GM21360 (cell line): ENCODE measurements at regions not wholly inside any gene's neighbourhood (a gene's known extent, or its start where the extent isn't known, plus 50 kb on each side); places are given as distances from the start of the nearest gene placed in this dataset.

ENCODE experiments used
- ATAC-seq: cut with Tn5 transposase; IDR thresholded peaks from one replicate; pipeline ENCODE4 v1.9.1; 2021; ENCODE audit warnings: mild to moderate bottlenecking, moderate library complexity; ENCODE audit not compliant: unreplicated experiment

DNA sequence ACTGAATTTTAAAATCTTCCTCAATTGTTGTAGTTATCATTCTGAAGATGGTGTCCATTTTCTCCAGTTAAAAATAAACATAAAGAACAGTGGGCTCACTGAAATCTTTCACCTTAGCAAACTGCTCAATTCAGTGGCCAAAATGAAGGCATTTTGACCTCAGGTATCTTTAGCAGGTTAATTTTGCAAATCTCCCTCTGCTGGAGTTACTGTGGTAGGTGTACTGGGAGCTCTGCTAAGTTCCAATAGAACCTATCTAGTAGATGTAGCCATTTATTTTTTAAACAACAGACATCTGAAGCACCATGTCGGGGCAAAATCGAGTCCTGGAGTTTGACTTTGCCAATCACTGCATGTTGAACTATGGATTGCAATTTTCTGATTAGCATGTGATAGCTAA lies 177.1 kb downstream of the IRS1 start:
- no peak for ATAC-seq

DNA sequence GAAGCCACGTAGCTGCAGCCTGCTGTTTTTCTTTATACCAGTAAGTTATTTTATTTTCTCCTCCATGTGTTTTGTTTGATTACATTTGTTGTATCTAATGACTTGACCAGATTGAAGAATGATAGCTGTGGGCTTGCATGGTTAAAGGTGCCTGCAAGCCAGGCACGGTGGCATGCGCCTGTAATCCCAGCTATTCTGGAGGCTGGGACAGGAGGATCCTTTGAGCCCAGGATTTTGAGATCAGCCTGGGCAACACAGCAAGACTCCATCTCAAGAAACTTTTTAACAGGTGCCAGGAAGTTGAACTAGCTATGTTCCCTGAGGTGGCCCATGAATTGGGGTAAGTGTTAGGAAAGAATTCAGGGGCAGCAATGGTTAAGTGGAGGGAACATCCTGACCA lies 179.4 kb downstream of the IRS1 start:
- no peak for ATAC-seq

DNA sequence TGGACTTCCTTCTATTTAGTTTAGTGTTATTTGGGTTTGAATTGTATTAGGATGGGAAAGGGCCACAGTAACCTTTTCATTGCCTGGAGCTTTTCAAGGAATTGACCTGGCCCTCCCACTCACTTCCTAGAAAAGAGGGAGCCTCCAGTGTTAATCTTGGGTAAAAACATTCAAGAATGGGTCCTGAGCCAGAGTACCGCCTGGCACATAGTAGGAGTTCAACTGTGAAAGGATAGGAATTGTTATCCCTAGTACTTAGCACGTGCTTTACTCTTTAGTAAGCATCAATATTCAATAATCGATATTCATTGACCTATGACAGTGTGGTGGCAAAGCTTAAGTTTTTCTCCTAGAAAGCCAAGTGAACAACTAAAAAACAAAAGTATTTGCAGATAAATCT lies 179.9 kb downstream of the IRS1 start:
- no peak for ATAC-seq

DNA sequence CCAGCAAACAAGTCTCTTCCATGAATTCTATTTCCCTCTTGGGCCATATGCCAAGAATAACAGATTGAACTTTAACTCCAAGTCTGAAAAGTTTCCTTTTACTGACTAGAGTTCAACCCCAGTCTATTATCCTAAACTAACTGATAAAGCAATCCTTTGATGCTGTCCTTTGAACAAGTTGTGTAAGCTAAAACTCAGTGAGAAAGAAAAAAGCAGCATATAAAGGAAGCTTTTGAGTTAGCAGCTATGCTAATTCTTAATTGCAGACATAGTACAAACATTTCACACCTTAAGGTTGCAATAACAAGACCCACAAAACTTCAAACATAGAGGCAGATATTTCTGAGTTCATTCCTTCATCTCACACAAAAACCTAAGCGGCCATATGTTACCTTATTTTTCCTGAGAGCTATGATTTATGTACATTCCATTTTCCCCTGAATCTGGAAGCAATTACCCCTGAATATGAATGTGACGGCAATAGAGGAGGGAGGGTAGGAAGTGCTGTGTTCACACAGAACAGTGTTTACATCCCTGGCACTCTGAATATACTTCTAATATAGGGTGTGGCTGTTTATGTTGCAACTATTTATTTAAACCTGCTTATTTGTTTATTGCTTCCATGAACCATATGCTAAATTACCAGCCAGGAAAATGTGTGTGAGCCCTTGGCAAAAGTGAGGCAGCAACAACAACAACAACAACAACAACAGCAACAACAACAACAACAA lies 180.6 kb downstream of the IRS1 start:
- no peak for ATAC-seq

DNA sequence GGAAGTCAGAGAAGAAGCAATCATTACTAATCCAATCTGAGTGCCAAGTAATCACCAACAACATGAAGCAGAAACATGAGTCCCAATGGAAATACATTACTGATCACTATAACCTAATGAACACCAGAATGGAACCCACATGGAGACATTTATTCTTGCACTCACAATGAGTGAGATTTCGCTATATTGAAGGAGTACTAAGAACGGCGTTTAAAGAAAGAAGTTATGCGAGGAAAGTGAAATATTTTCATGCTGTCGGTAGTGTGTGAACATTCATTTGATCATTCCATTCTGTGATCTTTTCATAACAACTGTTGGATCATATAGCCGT lies 181.1 kb downstream of the IRS1 start:
- ATAC-seq, result no peak

DNA sequence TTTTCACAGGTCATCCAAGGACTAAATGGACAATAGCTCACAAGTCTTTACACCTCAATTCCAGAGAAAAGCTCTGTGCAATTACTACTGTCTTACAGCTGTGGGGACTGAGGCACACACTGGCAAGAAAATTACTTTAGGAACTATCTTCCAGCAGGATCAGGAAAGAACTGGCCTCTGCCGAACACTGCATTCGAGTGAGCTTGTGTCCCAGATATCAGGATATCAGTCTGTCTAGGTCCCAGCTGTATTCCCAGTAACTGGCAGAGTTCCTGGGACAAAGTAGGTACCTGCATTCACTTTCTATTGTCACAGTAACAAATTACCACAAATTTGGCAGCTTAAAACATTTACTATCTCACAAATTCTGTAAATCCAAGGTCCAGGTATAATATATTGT lies 183.7 kb downstream of the IRS1 start:
- ATAC-seq, result no peak

DNA sequence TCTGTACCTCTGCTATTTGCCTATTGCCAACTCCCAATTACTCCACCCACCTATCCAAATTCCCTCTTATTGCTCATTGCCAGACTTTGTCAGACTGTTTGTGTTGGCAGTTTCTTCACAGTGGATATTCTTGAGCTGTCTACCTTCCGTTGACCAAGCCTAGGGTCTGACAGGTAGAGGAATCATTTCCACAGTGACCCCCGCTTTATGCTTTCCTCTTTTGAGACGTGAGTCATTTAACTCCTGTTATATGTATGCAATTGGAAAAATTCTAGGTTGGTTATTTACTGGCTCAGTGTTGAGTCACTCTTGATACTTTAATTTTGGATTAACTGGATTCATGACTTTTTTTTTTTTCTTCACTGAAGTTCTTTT lies 187.7 kb downstream of the IRS1 start:
- ATAC-seq, result no peak

DNA sequence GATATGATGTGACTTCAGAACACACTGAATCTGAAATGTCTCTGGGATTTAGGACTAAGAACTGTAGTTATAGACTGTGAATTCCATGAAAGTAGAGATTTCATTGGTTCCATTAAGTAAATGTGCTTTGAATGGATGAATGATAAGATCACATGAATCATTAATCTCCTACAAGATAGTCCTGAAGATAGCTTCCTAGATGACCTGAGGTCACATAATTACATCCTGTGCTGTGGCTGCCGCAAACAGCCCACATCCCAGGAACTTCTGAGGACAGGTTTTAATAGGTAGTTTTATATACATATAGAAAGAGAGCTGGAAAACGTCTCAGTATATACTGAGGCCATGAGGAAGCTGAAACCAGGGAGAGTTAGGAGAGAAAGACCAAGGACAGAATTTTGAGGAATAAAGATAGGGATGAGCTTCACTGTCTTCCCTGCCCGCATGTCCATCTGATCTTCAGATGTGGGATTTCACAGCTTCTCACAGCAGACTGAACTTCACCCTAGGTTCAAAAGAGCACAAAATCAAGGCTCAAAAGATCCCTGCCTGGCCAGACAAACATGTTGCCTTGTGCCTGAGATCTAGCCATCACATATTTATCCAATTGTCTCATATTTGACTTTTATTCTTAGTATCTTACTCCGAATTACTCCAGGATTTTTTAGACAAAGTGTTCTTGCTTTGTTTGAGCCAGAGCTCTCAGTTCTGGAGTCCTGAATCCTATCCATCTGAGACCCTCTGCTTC lies 188.2 kb downstream of the IRS1 start:
- ATAC-seq, result no peak

DNA sequence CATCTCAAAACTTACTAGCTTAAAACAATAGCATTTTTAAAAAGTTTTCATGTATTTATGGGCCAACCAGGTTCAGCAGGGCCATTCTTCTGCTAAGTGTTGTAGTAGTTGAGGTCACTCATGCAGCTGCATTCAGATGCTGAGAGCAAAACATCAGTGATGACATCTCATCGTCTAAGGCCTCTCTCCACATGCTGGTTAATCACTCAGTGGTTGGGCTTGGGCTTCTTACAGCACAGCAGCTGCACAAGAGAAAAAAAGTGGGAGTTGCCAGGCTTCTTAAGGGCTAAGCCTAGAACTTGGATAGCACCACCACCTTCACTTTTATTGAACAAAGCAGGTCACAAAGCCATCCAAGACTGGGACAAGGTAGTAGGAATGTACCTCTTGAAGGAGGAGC lies 190.3 kb downstream of the IRS1 start:
- no peak for ATAC-seq

DNA sequence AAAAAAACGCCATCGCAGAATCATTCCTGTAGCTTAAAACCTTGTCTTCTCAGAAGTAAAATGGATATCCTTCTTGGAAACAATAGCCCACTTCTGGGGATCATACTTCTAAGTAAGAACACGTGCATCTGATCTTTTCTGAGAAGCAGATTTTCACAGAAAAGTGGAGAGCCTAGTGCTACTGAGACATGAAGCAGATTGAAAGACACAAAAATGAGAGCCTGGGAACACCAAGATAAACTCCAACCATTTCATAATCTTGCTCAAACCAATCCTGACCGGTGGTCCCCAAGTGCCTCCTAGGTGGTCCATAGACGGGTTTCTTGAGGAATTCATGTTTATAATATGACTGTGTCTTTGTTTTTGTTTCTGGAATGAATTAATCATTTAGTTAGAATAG lies 191.2 kb downstream of the IRS1 start:
- no peak for ATAC-seq

DNA sequence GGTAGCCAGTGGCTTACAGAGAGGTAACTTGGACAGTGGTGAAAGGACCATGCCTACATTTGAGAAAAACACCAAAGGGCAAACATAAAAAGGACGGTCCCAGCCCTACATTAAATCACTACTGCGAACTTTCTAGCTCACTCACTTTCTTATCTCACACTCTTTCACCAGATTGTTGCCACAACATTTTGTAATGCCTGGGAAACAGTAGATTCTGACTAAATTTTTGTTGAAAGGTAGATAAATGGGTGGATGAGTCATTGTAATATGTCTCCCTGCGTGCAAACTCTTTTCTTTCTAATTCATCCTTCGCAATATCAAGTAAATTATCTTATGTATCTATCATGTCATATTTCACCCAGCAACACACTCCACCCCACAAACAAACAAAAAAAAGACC lies 192.2 kb downstream of the IRS1 start:
- no peak for ATAC-seq

DNA sequence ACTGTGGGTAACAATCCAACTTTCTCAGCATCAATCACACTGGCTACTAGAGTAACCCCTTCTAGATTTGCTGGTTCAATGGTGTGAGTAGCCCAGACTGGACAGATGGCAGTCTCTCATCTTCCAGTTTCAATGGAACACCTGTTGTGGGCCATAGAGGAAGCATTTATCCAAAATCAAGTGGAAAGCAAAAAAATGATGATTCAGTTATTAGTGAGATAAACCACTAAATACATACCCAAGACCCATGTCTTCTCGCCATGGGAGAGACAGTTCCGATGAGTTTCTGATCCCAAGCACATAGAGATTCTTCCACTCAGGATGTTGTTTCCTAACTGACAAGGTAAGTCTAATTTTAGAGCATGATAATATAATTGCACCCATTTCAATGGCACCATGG lies 194.0 kb downstream of the IRS1 start:
- ATAC-seq, result no peak

DNA sequence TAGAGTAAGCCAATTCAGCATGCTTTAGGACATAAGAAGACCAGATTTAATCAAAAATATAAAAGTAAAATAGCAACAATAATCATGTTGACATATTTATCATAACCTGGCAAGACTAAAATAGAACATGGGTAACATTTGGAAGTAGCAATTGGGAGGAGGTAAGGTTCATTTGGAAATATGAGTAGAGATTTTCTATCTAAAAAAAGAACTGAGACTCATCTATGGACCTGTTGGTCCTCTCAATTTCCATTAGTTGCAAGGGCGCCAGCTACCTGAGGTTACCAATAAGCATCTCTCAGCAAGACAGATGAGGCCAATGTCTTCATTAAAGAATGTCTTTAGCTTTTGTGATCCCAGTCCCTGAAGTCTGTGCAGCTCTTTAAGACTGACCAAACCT lies 196.0 kb downstream of the IRS1 start:
- ATAC-seq, result no peak

DNA sequence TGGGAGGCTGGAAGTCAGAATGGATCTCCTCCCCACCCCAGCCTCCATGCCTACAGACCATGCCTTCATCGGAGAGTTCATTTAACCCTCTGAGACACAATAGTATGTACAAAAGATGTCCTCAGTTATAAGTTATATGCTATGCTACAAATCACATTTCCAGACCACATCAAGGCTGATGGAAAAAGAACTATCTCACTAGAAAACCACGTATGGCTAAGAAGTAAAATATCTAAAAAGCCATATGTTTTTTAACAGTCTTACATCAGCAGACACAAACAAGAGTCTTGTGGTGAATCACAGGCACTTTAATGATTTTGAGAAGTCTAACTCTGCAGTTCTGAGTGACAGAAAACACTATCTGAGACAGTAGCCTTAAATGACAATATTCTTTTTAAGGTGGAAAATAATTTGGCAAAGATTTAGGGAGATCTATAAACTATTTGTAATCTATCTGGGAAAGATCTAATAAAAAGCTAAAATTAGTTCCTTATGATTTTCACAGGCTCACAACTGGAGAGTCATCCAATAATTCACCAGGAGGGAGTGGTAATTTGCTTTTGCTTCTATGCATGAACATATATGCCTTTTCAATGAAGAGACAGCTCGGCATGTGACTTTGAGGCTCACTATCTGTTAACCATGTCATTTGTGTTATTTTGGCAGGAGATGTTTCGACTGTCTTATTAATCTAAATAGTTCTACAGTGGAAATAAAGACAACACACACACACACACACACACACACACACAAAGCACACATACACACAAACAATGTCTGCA lies 197.5 kb downstream of the IRS1 start:
- no peak for ATAC-seq

DNA sequence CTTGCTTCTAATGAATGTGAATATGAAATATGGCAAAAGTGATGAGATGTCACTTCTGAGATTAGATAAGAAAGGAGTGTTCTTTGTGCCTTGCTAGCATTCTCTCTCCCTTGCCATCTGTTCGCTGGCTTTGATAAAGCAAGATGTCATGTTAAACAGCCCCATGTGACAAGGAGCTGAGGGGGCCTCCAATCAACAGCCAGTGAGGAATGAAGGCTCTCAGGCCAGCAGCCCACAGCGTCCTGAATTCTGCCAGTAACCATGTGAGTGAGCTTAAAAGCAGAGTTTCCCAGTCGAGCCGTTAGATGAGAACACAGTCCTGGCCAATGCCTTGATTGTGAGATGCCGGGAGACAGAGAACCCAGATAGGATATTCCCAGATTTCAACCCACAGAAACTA lies 198.8 kb downstream of the IRS1 start:
- ATAC-seq, result no peak

DNA sequence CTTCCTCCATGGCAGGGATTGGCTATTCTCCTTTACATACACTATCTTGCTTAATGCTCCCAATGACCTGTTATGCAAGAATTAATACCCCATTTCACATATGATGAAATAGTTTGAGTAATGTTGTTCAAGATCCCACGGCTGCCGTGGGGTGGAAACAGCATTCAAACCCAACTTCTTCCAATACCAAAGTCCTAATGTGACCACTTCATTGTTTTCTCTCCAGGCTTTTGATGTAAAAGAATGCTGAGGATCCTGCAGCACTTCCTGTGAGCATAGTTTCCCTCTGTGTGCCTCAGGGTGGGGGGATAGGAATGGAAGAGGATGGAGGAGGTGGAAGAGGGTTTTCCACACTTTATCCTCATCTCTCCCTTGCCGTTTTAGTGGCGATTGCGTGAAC lies 199.4 kb downstream of the IRS1 start:
- no peak for ATAC-seq

DNA sequence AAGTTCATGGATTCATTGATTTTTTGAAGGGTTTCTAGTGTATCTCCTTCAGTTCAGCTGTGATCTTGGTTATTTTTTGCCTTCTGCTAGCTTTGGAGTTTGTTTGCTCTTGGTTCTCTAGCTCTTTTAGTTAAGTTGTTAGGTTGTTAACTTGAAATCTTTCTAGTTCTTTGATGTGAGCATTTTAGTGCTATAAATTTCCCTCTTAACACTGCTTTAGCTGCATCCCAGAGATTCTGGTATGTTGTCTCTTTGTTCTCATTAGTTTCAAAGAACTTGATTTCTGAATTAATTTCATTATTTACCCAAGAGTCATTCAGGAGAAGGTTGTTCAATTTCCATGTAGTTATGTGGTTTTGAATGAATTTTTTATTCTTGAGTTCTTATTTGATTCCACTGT lies 210.6 kb downstream of the IRS1 start:
- no peak for ATAC-seq

DNA sequence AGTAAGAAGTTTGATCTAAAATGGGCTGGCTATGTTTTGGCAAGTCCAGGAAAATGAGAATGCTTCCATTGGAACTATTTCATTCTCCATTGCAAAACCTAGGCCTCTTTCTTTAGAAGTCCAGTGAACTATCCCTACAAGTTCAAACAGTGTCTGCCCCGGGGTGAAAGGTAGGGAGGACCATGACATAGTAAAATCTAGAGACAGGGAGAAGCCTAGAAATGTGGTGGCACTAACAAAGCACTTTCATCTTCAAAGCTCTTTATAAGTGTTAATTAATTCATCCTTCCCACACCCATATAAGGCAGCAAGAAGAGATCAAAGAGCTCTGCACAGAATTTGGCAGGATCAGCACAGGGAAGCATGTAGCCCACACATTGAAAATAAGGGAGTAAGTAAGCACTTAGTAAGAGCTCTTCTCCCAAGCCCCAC lies 214.5 kb downstream of the IRS1 start:
- no peak for ATAC-seq

DNA sequence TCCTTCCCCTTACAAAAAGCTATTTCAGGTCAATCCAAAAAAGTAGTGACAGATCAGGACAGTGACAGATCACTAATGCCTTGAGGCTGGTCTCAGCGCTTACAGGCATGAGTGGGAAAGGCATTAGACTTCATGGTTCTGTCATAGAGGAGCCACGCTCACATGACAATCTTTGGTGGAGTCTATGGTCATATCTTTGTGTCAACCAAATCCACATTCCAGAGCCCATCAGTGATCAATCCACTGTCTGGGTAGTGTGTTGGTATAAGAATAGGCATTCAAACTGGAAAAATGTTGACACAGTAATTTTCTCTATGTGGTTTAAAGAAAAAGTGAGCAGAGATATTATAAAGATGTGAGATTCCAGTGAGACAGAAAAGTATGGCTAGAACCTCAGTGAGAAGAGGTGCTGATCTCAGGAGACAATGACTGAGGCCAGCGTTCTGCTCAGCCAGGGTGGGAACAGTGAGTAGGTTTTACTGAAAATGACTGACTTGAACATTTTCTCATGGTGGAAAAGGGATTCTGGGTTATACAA lies 215.0 kb downstream of the IRS1 start:
- ATAC-seq, result no peak

DNA sequence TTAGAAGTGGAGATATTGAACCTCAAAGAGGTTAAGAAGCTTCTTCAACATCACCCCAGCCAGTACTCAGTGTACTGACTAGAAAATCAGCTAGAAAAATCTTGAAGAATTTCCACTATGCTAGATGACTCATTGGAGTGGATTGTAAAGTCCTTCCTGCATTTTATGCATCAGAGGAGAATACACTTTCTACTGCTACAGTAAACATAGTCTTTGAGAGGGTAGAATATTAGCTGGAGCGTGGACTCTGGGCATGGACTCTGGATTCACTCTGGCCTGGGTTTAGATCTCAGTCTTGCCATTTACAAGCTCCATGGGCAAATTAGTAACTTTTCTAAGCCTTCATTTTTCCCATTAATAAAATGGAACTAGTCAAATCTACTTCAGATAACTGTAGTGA lies 215.9 kb downstream of the IRS1 start:
- no peak for ATAC-seq

DNA sequence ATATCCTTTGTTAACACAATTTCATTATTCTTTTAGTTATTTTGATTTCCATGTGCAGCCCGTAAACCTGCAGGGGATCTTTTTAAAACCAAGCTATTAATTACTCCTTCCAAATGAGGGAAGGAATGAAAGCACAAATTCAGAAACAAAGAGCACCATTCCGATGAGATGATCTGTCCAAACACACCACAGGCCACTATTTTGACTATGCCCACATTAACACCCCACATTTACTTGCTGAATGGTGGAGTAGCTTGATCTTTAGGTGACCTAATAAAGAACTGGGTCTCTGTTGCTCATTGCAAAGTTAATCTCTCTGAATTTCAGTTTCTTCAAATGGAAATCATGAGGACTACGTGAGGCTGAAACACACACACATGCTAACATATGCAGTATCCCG lies 218.0 kb downstream of the IRS1 start:
- ATAC-seq, result no peak

DNA sequence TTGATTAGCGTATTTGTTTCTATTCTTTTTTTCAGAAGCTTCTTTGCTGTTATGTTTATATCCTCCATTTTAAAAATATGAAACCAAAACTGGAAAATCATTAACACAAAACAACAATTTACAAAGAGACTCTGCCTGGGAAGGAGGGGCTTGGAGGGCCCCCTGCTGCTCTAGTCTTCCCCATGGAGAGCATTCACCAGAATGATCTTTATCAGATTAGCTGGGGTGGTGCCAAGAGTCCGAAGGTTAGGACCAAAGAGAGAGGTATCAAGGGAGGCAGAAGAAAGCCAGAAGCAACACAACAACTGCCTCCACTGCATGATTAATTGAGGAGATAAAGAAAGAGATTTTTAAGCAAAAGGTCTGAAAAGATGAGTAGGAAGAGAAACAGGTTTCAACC lies 218.6 kb downstream of the IRS1 start:
- no peak for ATAC-seq
